Liver (tissue), 8 donors: ENCODE measurements at regions not wholly inside any gene's neighbourhood (a gene's known extent, or its start where the extent isn't known, plus 50 kb on each side); places are given as distances from the start of the nearest gene placed in this dataset.

Experiments used
- DNase-seq: peaks from one replicate; pipeline ENCODE4 v3.0.0-alpha.2; 2017; ENCODE audit warnings: low spot score
- H3K27ac ChIP-seq, 2 donors: one replicate each; pipeline ENCODE4 v1.7.0; 2013; ENCODE audit warnings: inconsistent platforms in 2 of 2, low read length in 2 of 2, control low read depth in 1 of 2, low read depth in 1 of 2, mild to moderate bottlenecking in 1 of 2
- H3K27me3 ChIP-seq, 4 donors: one replicate each; pipeline versions ENCODE4 v1.6.1 to v1.7.0; 2013; ENCODE audit warnings: low read length in 3 of 4, inconsistent platforms in 1 of 4, mild to moderate bottlenecking in 1 of 4, moderate library complexity in 1 of 4; ENCODE audit not compliant: control insufficient read depth in 4 of 4, insufficient read depth in 4 of 4
- H3K36me3 ChIP-seq, 4 donors: one replicate each; pipeline versions ENCODE4 v1.6.1 to v1.7.0; 2013; ENCODE audit warnings: low read length in 3 of 4, mild to moderate bottlenecking in 3 of 4, low read depth in 1 of 4, moderate library complexity in 1 of 4; ENCODE audit not compliant: control insufficient read depth in 4 of 4, insufficient read depth in 3 of 4
- H3K4me1 ChIP-seq, 4 donors: one replicate each; pipeline versions ENCODE4 v1.6.1 to v1.7.0; 2013; ENCODE audit warnings: low read length in 3 of 4, mild to moderate bottlenecking in 3 of 4, moderate library complexity in 1 of 4; ENCODE audit not compliant: control insufficient read depth in 4 of 4, insufficient read depth in 4 of 4
- H3K4me3 ChIP-seq, 3 donors: one replicate each; pipeline versions ENCODE4 v1.6.1 to v1.7.0; 2013; ENCODE audit warnings: low read length in 3 of 3, control low read depth in 1 of 3, low read depth in 1 of 3, mild to moderate bottlenecking in 1 of 3
- H3K9ac ChIP-seq, 2 donors: one replicate each; pipeline ENCODE4 v1.7.0; 2013; ENCODE audit warnings: low read length in 2 of 2, mild to moderate bottlenecking in 2 of 2, moderate library complexity in 2 of 2, control low read depth in 1 of 2, low read depth in 1 of 2
- H3K9me3 ChIP-seq, 4 donors: one replicate each; pipeline versions ENCODE4 v1.6.1 to v1.7.0; 2013; ENCODE audit warnings: low read length in 3 of 4; ENCODE audit not compliant: control insufficient read depth in 4 of 4
- ATF3 ChIP-seq: IDR thresholded peaks from 2 replicates; pipeline ENCODE4 v1.6.1; 2016; ENCODE audit warnings: antibody characterized with exemption
- CTCF ChIP-seq: fragments of 150-350 bp; IDR thresholded peaks from 2 replicates; pipeline ENCODE4 v1.5.1; 2017; ENCODE audit warnings: improper control_type of control experiment, low read depth, low read length; ENCODE audit not compliant: missing input control
- EGR1 ChIP-seq, 2 donors: IDR thresholded peaks; 2 replicates each; pipeline ENCODE4 v1.6.1; 2016 to 2018; ENCODE audit warnings: antibody characterized with exemption in 2 of 2, low read depth in 2 of 2
- FOXA1 ChIP-seq: IDR thresholded peaks from 2 replicates; pipeline ENCODE4 v1.6.1; 2016; ENCODE audit warnings: antibody characterized with exemption
- FOXA2 ChIP-seq: IDR thresholded peaks from 2 replicates; pipeline ENCODE4 v1.6.1; 2016; ENCODE audit warnings: antibody characterized with exemption
- GABPA ChIP-seq, 2 donors: IDR thresholded peaks in 1 of 2; conservative IDR thresholded peaks in 1 of 2; 2 replicates each; pipeline ENCODE4 v1.6.1; 2016; ENCODE audit warnings: antibody characterized with exemption in 2 of 2, mild to moderate bottlenecking in 1 of 2, moderate library complexity in 1 of 2
- HNF4A ChIP-seq, 2 donors: conservative IDR thresholded peaks; 2 replicates each; pipeline ENCODE4 v1.6.1; 2016; ENCODE audit warnings: antibody characterized with exemption in 2 of 2, mild to moderate bottlenecking in 2 of 2
- HNF4G ChIP-seq: IDR thresholded peaks from 2 replicates; pipeline ENCODE4 v1.6.1; 2016; ENCODE audit warnings: antibody characterized with exemption
- JUND ChIP-seq, 2 donors: IDR thresholded peaks; 2 replicates each; pipeline ENCODE4 v1.6.1; 2016; ENCODE audit warnings: antibody characterized with exemption in 2 of 2
- MAX ChIP-seq: IDR thresholded peaks from 2 replicates; pipeline ENCODE4 v1.6.1; 2016; ENCODE audit warnings: antibody characterized with exemption
- NR2F2 ChIP-seq: IDR thresholded peaks from 2 replicates; pipeline ENCODE4 v1.6.1; 2016; ENCODE audit warnings: antibody characterized with exemption
- RAD21 ChIP-seq, 2 donors: IDR thresholded peaks; 2 replicates each; pipeline ENCODE4 v1.6.1; 2016; ENCODE audit warnings: antibody characterized with exemption in 2 of 2, mild to moderate bottlenecking in 2 of 2
- REST ChIP-seq: IDR thresholded peaks from 2 replicates; pipeline ENCODE4 v1.6.1; 2016; ENCODE audit warnings: antibody characterized with exemption, mild to moderate bottlenecking
- RXRA ChIP-seq, 2 donors: IDR thresholded peaks; 2 replicates each; pipeline ENCODE4 v1.6.1; 2017 to 2018; ENCODE audit warnings: antibody characterized with exemption in 2 of 2, mild to moderate bottlenecking in 1 of 2
- SP1 ChIP-seq: IDR thresholded peaks from 2 replicates; pipeline ENCODE4 v1.6.1; 2018; ENCODE audit warnings: antibody characterized with exemption, mild to moderate bottlenecking
- TAF1 ChIP-seq: conservative IDR thresholded peaks from 2 replicates; pipeline ENCODE4 v1.6.1; 2016; ENCODE audit warnings: antibody characterized with exemption, mild to moderate bottlenecking
- YY1 ChIP-seq: IDR thresholded peaks from 2 replicates; pipeline ENCODE4 v1.6.1; 2016; ENCODE audit warnings: antibody characterized with exemption, mild to moderate bottlenecking
- ZBTB33 ChIP-seq: IDR thresholded peaks from 2 replicates; pipeline ENCODE4 v1.6.1; 2016; ENCODE audit warnings: antibody characterized with exemption
- WGBS: extraction: QIAGEN DNeasy Blood & Tissue Kit; methylation state at CpG from one replicate; pipeline ENCODE4 v1.1.7; 2013; 5-methylcytosine and 5-hydroxymethylcytosine counted together
- donor health status: healthy.
- donor health status: healthy.
- donor health status: healthy.
- donor health status: healthy.
- donor health status: healthy.

- TF ChIP-seq CTCF, result no peak
Measured at GRCh38 chr6:99110029-99110428, 162.3 kb upstream of the FBXL4 start (continued).

GRCh38 chr6:99104218-99104617 is 156.5 kb upstream of the FBXL4 start:
- Histone ChIP-seq H3K36me3 (no peaks in the 10 kb centered on the region), H3K4me1 (no peaks in the 10 kb centered on the region), H3K9ac (no peak overlapping the region), H3K27ac (no peak overlapping the region), H3K27me3 (peaks cover 0 to 7% (median 0%) of the 10 kb centered on the region in 4 donors), H3K9me3 (no peaks in the 10 kb centered on the region), H3K4me3 (no peak overlapping the region)
- whole genome bisulfite sequencing, result 60% methylated on average over 3 of the region's 3 CpGs
- no peak for TF ChIP-seq YY1
- no peak for TF ChIP-seq HNF4G
- no peak for TF ChIP-seq SP1
- no peak for DNase-seq

GRCh38 chr6:99099243-99099642 is 151.5 kb upstream of the FBXL4 start:
- no peak for DNase-seq

More at GRCh38 chr6:99099243-99099642, 151.5 kb upstream of the FBXL4 start:
- H3K4me1 ChIP-seq, result no peaks in the 10 kb centered on the region
- no peak overlapping the region for H3K27ac ChIP-seq
- no peak for TF ChIP-seq REST
- no peak for TF ChIP-seq RXRA (IDR thresholded peaks at IDR 0.05)
- no peak for TF ChIP-seq SP1
- no peak for TF ChIP-seq MAX
- no peak for TF ChIP-seq GABPA (IDR thresholded peaks at IDR 0.05 in 1 of 2, conservative IDR thresholded peaks at IDR 0.05 in 1 of 2)
- no peak for TF ChIP-seq FOXA1
- no peak for TF ChIP-seq JUND (IDR thresholded peaks at IDR 0.05)
- no peak for TF ChIP-seq TAF1
- TF ChIP-seq ZBTB33, result no peak
- no peak for TF ChIP-seq ATF3
- no peak for TF ChIP-seq FOXA2
- no peak for TF ChIP-seq EGR1 (IDR thresholded peaks at IDR 0.05; ENCODE audit: low read depth in 2 of 2)
- no peak for TF ChIP-seq CTCF
- TF ChIP-seq HNF4A (conservative IDR thresholded peaks at IDR 0.05), result no peak
- TF ChIP-seq NR2F2, result no peak
- no peak for TF ChIP-seq RAD21 (IDR thresholded peaks at IDR 0.05)
- no peak for TF ChIP-seq HNF4G
- no peak for TF ChIP-seq YY1
- peaks cover 0 to 6% (median 0%) of the 10 kb centered on the region in 4 donors for H3K27me3 ChIP-seq
- no peak overlapping the region for H3K4me3 ChIP-seq
- H3K9me3 ChIP-seq, result no peaks in the 10 kb centered on the region
- H3K36me3 ChIP-seq, result no peaks in the 10 kb centered on the region
- H3K9ac ChIP-seq, result no peak overlapping the region
